GM21717 (cell line): ENCODE measurements at regions not wholly inside any gene's neighbourhood (a gene's known extent, or its start where the extent isn't known, plus 50 kb on each side); places are given as distances from the start of the nearest gene placed in this dataset.
"Not testable (repeated sequence)": the region's sequence is repeated elsewhere in the genome, so short reads cannot be mapped to it uniquely, and the experiment has no call there.

Experiments
- ATAC-seq: cut with Tn5 transposase; IDR thresholded peaks from one replicate; pipeline ENCODE4 v1.9.1; 2021; ENCODE audit warnings: mild to moderate bottlenecking, moderate library complexity; ENCODE audit not compliant: unreplicated experiment

DNA sequence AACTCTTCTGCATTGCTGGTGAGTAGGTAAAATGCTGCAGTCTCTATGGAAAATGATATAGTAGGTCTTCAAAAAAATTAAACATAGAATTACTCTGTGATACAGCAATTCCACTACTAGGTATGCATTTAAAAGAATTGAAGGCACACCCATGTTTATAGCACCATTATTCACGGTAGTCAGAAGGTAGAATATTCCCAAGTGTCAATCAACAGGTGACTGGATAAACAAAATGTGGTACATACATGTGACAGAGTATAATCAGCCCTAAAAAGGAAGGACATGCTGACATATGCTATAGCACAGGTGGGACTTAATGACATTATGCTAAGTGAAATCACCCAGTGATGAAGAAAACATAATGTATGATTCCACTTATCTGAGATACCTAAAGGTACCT is 123.3 kb downstream of the CCER1 start:
- no peak for ATAC-seq

DNA sequence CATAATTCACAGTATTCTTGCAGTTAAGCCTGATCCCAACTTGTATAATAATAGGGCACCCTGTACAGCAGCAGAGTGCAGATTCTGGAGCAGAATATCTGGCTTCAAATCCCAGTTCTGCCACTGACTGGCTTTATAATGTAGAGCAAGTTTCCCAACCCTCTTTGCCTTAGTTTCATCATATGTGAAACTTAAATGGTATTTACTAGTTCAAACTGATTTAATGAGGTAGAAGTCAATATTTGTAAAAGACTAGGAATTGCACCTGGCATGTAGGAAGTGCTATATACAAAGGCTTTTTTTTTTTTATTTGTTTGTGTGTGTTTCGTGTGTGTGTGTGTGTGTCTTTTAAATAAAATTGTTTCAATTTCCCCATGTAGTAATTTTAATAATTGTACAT is 125.9 kb downstream of the CCER1 start:
- no peak for ATAC-seq

DNA sequence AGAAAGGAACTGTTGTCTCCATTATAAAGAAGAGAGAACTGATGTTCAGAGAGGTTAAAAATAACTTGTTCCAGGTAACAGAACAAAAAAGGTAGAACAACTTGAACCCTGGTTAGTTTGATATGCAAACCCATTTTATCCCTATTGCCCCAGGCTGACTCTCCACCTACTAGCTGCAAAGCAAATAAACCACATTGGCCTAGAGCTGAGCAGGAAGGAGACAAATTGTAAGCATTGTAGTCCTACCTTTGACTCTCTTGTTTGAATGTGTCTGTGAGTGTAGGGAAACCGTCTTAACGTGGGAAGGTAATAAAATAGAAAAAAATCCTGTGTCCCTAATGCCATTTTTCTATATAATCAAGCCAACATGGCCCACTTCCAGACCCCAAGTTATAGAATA is 126.4 kb downstream of the CCER1 start:
- ATAC-seq, result no peak

DNA sequence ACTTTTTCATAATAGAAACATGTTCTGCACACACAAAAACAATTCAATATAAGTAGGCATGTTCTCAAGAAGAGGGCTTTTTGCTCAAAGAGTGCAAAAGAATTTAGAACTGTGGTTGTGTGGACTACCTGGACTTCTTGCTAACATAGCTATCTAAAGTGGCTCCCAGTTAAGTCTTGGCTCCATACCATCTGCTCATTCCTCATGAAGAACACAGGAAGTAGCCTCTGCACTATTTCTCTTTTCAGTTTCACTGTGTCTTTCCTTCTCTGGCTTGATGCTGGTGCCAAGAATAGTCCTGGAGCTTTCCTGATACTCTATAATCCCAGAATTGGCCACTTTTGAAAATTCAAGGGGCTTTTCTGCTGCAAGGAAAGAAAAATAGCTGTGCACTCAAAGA is 127.4 kb downstream of the CCER1 start:
- no peak for ATAC-seq

DNA sequence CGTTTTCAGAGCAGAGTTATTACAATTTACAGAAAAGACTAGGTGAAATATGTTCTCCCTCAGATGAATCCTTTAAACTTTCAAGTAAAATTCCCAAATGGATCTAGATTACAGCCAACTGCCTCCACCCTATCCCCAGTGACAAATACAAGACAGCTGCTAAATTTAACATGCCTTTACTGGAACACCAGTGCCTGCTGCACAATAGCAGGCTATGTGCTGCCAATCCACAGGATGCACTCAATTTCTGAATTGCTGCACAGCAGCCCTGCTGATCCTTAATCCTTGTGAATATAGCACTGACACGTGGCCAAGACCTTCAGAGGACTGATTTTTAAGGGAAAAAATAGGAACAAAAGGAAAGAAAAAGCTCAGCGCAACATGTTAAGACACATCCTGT is 128.9 kb downstream of the CCER1 start:
- ATAC-seq, result no peak

DNA sequence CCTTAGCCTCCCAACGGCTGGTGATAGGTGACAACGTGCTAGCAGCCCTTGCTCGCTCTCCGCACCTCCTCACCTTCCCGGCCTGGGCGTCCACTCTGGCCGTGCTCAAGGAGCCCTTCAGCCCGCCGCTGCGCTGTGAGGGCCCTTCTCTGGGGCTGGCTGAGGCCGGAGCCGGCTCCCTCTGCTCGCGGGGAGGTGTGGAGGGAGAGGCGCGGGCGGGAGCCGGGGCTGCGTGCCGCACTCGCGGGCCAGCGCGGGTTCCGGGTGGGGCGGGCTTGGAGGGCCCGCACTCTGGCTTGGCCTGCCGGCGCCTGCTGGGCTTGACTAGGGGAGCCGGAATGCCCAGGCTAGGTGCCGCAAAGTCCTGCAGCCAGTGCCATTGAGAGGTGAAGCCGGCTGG is 131.1 kb downstream of the CCER1 start:
- ATAC-seq, result no peak

DNA sequence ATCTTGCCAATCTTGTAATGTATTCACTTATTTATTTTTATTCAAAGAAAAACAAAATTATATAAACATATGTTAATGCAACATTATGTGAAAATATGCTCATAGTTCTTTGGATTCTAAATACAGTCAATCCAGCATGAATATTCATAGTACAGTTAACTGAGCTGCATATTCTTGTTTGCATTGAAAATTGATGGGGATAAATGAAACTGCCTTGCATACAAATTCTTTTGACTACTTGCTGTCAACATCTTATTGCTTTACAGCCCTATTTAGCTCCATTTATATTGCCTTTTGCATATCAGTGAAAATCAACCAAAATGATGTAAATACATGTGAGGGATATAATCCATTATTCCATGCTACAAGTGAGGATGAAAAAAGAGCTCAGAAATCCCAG is 135.3 kb downstream of the CCER1 start:
- ATAC-seq, result no peak

DNA sequence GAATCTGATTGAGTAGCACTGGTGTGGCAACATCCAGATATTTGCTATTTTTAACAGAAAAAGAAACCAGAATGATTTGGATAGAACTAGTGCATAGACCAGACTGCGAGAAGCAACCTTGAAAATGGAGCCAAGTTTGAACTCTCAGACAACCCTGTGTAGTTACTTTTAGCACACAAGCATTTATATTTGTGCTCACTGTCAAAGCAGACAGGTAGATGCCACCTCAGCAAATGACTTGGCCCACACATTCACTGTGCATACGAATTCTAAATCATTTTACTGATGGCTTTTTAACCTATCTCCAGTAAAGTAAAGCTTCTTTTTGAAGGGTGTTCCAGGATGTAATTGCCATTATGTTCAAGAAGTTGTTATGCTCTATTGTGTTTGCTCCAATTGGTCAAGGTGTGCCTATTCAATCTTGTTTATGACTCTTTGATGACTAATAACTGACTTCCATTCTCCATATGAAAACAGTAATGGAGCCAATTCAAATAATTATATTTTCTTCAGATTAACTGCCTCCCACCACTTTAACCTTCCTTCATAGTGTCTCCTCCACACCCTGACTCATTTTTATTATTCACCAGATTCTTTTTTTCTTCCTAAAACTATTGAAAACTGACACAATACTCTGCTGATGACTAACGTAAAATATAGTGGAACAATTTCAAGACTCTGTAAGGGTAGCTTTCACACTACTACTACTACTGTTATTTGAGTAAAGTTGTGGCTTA is 138.5 kb downstream of the CCER1 start:
- no peak for ATAC-seq

DNA sequence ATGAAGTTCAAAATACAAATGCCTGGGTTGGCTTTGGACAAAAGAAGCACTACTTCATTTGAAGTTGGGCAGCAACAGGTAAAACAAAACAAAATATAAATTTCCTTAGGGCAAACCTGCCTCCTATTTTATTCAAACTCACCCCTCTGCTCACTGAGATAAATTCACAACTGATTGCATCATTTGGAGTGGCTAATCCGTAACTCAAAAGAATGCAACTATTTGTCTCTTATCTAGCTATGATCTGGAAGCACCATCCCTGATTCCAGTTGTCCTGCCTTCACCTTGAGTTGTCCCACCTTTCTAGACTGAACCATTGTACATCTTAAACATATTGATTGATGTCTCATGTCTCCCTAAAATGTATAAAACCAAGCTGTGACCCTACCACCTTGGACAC is 145.0 kb downstream of the CCER1 start:
- no peak for ATAC-seq

DNA sequence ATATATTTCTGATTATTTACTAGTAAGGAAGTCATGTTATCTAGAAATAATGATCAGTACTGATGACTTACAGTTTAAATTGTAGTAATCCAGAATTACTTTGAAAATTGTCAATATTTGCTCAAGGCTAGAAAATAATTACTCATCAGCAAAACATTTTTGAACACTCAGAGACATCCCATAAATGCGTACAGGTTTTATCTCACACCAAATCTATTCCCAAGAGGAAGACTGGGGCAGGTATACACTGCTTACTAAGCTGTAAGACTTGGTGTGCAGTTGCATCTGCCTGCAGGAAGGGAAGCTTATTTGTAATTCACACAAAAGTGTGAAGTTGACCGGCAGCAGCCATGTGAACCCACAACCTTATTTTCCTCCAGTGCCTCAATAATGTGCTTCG is 146.4 kb downstream of the CCER1 start:
- ATAC-seq, result no peak

DNA sequence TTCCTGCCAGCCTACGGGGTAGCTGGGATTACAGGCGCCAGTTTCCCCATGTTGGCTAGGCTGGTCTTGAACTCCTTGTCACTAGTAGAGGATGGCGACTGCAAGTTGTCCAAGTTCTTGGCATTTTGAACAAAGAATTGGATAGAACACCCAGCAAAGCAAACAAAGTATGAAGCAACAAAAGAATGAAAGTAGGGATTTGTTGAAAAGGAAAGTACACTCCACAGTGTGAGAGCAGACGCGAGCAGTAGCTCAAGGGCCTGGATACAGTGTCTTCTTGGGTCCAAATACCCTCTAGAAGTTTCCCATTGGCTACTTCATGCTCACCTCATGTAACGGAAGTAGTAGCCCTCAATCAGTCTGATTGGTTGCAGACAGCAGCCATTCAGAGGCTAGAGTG is 152.2 kb downstream of the CCER1 start:
- ATAC-seq, result no peak

DNA sequence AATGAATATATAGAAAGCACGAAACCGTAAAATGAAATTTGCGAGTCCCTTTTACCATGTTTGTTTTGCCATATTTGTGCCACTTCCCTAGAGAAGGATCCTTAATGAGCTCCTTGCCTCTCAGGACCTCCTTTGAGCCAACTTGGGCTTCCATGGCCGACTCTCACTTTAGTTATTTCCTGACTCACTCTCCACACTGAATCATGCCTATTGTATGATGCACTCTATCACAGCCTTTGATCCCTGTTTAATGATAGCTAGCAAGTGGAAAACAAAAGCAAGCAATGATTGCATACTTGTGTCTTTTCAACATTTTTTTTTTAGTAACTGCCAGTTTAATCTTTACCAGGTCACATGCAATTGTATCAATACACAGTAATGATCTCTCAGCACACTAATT is 153.2 kb downstream of the CCER1 start:
- ATAC-seq, result no peak

DNA sequence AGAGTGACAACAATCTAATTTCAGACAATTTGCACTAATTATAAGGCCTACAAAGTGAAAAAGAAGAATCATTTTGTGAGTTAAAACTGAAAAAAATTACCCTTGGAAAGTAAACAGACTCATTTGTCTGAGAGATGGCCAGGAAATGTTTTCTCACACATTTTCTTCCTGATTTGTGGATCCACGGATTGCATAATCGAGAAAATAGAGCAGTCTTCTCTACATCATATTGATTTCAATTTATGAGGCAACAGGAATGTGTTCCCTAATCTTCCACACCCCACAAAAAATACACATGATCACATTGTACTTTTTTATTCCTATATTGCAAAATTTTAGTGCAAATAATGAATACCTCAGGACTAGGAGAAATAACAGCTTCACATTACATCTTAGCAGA is 160.8 kb downstream of the CCER1 start:
- ATAC-seq, result no peak

DNA sequence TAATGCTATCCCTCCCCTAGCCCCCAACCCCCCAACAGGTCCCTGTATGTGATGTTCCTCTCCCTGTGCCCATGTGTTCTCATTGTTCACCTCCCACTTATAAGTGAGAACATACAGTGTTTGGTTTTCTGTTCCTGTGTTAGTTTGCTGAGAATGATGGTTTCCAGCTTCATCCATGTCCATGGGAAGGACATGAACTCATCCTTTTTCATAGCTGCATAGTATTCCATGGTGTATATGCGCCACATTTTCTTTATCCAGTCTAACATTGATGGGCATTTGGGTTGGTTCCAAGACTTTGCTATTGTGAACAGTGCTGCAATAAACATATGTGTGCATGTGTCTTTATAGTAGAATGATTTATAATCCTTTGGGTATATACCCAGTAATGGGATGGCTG is 162.3 kb downstream of the CCER1 start:
- not testable (repeated sequence) for ATAC-seq

DNA sequence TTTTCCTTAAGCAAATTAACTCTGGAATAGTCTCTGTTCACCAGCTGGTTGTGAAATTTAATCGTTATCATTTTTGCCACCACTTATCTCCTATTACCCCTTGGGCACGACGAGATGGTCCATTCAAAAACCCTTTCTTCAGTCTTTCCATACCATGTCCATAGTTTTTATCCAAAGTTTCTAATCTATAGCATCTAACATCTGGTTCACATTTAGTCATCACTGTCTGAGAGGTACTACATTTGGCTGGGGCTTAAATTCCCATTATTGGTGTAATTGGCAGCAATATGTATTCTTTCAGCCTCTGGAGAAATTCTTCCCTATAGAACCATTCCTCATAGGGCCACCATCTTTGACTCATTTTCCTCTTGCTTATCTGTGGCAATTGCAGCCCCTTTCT is 163.5 kb downstream of the CCER1 start:
- ATAC-seq, result no peak

DNA sequence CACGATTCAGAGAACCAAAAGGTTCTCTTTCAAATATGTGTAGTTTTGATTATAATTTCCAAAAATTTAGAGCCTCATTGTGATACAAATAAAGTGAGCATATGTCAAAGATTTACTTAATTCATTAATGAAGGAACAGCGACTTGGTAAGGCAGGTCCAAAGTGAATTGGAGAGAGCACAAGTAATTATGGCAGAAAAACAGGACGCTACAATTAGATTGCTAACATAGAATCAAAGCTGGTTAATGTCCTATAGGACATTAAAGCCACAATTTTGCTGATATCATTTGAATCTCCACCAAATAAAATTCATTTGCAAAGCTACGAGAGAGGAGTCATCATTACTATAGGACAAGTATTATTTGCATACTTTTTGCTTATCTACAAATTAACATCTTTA is 164.2 kb downstream of the CCER1 start:
- no peak for ATAC-seq

DNA sequence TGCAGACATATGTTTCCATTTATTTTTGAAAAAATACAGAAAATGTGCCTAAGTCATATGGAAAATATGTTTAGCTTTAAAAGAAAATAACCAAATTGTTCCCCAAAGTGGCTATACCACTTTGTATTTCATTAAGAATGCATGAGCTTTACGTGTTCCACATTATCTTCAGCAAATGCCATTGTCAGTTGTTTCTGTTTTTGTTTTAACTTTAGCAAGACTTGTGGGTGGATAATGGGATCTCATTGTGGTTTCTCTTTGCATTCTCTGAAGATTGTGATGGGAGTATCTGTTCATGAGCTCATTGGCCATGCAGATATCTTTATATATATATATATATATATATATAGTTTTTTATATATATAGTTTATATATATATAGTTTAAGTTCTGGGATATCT is 181.5 kb downstream of the CCER1 start:
- ATAC-seq, result no peak

DNA sequence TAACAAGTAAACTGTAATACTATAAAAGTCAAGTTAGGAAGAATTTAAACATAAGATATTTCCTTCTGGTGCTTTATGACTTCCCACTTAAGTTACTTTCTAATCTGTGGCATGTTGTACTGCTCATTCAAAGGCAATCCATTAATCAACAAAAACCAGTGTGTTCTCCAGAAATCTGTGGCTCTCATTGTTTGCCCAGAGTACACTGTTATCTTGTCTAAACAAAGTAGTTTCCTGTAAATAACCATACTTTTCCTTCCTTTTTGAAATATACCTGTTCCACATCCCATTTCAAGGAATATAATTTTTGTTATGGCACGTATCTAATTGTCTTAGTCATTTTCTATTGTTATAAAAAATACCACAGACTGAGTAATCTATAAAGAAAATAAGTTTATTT is 184.1 kb downstream of the CCER1 start:
- no peak for ATAC-seq

DNA sequence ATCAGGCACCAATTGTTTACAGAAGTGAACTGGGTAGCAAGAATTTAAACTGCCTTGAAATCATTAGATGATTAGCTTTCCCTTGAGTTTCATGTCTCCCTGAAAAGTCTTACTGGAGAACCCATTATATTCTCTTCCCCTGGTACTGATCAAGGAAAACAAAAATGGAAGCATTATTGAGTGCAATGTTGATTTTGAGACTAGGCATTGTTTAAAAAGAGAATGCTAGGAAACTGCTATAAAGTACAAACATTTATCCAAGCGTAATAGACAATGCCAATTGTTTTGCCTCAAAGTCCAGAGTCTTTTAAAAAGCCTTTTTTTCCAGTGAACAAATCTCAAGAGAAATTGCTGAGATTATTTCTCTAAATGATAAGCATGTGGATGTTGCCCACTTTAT is 197.0 kb downstream of the CCER1 start:
- no peak for ATAC-seq

DNA sequence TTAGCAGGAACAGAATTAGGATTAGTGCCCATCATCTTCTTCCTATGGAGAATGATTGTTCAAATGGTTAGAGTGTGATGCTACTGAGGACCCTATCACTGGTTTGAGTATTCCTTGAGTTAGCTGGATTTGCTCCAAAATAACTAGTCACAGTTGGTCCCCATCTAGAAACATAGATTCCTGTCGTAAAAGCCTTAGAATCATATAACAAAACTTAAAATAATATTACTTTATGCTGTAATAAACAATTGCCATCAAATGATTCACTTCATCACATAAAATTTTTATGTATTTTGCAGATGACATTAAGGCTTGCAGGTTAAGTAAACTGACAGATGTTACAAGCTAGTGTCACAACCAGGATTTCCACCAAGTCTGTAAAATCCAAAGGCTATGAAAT is 209.8 kb downstream of the CCER1 start:
- ATAC-seq, result no peak

DNA sequence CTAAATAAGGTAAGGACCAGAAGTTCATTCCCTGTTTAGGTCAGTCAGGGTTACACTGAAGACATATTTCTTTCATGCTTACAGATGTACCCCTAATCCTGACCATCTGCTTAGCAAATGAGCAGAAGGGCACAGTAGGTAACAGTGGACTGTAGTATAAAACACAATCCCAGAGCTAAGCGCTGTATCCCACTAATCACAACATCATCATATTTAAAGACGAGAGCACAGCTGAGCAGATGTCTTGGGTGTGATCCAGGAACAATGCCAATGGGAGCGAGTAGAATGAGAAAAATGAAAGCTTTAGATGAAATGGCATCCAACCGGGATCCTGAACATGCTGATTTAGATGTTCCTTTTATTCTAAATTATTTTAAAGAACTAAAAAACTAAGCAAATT is 213.4 kb downstream of the CCER1 start:
- no peak for ATAC-seq

DNA sequence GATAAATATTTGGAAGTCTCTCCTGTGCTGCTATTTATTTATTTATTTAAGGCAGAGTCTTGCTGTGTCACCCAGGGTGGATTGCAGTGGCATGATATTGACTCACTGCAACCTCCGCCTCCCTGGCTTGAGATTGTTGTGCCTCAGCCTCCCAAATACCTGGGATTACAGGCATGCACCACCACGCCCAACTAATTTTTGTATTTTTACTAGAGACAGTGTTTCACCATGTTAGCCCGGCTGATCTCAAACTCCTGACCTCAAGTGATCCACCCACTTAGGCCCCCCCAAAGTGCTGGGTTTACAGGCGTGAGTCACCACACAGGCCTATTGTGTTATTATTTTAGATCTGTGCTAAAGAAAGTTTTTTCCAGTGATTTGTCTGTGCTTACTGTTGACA is 225.2 kb downstream of the CCER1 start:
- ATAC-seq, result no peak

DNA sequence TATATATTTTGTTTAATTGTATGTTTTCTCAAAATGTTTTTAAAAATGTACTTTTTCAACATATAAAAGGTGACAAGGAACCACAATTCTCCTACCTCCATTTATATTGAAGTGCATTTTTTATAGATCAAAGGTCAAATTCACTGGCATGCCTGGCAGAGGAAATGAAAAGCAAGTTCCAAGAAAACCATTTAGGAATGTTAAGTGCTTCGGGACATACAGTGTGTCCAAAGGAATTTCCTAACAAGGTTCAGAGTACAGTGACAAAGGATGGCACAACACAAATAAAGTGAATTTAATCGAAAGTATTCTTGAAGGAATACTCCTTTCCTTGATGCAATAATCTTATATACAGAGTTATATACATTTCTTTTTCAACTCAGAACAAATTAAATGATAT is 242.3 kb downstream of the CCER1 start:
- ATAC-seq, result no peak
